HG03342 (cell line): ENCODE measurements at regions not wholly inside any gene's neighbourhood (a gene's known extent, or its start where the extent isn't known, plus 50 kb on each side); places are given as distances from the start of the nearest gene placed in this dataset.
"Not testable (repeated sequence)": the region's sequence is repeated elsewhere in the genome, so short reads cannot be mapped to it uniquely, and the experiment has no call there.

ENCODE experiments used
- ATAC-seq: cut with Tn5 transposase; IDR thresholded peaks from one replicate; pipeline ENCODE4 v1.9.1; 2021; ENCODE audit warnings: mild to moderate bottlenecking, moderate library complexity; ENCODE audit not compliant: unreplicated experiment

DNA sequence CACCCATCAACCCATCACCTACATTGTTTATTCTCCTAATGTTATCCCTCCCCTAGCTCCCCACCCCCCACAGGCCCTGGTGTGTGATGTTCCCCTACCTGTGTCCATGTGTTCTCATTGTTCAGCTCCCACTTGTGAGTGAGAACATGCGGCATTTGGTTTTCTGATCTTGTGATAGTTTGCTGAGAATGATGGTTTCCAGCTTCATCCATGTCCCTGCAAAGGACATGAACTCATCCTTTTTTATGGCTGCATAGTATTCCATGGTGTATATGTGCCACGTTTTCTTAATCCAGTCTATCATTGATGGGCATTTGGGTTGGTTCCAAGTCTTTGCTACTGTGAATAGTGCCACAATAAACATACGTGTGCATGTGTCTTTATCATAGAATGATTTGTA, 118.1 kb upstream of the IER5L start:
- not testable (repeated sequence) for ATAC-seq

DNA sequence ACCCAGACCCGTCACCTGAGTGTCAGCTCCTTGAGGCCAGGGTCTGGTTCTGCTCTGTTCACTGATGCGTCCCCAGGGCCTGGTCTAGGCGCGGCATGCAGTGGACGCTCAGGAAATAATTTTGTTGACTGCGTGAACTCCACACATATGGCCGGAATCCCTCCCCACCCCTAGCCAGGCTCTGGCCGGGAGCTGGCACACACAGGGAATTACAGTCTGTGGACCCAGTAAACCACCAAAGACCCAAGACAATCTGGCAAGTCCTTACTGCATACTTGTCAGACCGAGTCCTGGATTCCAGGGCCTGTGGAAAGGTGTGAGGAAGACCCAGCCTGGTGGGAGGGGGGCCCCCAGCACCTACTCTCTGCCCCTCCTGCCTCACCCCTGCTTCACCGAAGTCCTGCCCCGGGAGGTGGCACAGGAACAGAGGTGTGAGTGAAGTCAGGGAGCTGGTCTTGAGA, 113.0 kb upstream of the IER5L start:
- no peak for ATAC-seq

DNA sequence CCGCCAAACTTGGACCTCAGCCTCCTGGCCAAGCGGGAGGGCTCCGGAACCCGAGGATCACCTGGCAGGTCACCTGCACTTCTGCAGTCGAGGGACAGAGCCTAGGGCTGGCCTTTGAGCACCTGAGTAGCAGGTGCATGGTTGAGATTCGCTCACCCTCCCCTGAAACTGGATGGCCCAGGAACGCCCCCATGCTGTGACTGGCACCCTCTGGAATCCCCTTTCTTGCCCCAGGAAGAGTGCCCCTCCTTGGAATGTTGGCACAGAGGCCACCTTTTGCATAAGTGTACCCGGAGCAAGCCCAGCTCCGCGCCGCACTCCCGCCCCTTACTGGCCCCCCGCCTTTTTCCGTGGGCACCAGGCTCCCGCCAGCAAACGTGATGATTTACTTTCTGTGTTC, 112.5 kb upstream of the IER5L start:
- ATAC-seq = no peak

DNA sequence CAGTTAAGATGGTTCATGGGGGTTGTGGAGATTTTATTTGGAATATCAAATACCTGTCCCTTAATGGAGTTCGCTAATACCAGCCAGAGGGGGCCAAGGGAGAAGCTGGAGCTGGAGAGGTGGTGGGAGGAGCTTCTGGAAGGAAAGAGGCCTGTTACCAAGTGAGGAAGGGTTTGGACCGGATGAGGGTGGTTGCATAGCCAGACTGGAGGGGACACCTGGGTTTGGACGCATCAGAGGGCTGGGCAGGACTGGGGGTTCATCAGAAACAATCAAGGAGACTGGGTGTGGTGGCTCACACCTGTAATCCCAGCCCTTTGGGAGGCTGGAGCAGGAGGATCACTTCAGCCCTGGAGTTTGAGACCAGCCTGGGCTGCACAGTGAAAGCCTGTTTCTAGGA, 111.8 kb upstream of the IER5L start:
- no peak for ATAC-seq

DNA sequence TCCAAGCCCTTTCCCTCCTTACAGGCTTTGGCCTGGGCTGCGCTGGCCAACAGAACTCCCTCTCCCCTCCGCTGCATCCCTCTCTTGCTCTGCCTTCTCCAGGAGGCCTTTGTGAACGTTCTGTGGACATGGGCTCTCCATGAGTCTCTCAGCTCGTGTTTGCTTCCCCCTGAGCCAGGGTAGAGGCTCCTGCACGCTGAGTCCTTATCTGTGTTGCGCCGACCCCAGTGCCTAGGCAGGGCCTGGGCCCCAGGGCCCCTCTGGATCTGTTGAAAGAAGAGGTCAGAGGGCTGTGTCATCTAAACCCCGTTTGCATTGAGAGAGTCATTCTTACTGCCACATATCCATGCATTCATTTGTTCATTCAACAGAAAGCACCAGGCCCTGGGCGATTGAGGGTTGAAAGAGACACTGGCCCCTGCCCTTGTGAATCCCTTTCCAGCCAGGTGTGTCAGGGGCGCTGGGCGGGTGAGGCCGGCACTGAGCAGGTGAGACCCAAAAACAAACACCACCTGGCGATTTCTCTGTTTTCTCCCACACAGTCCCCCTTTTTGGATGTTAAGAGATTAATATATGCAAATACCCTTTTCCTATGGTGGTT, 111.2 kb upstream of the IER5L start:
- ATAC-seq = no peak

DNA sequence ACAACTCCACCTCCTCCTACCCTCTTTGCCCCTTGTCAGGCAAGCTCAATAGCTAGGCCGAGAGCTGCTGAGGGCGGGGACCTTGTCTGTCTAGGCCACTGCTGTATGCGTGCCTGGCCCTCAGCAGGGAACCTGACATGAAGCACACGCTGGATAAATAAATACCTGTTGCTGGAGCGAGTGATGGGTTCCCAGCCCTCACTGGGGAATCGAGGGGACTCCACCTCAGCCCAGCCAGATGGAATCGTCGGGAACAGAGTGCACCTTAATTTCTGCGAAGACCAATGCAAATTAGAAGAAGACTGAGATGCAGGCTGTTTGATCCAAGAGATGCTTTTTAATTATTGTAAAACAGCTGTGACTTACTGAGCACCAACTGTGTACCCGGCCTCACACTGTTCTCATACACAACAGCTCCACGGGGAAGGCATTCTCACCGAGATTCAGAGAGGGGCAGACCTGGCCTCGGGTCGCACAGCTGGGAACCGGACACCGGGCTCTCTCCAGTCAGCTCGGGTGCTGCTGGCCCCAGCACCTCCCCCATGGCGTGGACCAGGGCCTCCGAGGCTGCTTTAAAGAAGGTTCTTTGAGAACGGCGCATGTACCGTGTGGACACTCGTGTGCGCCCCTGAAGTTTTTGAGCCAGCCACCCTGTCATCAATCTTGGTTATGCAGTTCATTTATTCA, 109.7 kb upstream of the IER5L start:
- ATAC-seq = no peak

DNA sequence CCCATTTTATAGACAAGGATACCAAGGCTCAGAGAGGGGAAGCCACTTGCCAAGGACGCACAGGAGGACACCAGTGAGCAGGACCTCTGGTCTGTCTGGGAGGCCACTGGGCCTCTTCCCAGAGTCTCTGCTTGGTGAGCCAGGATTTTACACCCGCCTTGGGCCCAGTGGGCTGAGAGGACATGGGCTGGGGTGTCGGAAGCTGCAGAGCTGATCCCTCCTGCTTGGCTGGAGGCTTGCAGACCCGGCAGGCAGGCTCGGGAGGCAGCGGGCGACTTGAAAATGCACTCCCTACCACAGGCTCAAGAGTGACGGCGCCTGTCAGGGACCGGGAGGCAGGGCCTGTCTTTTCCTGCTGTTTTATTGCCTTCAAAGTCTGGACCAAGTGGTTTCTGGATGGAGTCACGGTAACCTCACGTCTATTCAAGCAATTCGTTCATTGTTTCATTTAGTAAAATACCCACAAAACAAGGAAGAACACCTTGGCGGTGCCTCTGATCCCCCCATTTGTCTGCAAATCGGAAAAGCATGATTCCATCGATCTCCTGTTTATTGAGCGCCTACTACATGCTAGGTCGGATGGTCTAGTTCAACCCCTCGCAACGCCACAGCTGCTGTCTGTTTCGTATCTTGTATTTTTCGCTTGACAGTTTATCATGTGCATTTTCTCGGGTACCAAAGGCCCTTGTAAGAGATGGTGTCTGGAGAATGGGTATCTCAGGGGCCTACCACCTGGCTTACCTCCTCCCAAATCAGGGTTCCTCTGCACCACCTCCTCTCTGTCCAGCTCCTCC, 108.1 kb upstream of the IER5L start:
- ATAC-seq = no peak

DNA sequence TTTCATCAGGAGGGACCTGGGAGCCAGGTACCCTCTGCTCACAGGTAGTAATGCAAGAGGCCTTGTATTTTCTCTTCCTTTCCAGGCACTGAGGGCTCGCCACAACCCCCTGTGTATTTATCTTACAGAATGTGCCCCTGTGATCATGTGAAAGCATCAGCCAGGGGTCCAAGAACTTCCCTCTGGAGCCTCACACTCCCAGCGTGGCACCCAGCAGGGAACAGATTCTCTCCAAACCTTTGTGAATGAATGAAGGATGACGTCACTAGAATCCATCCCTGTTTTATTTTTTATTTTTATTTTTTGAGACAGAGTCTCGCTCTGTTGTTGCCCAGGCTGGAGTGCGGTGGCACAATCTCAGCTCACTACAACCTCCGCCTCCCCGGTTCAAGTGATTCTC, 107.3 kb upstream of the IER5L start:
- ATAC-seq = no peak

DNA sequence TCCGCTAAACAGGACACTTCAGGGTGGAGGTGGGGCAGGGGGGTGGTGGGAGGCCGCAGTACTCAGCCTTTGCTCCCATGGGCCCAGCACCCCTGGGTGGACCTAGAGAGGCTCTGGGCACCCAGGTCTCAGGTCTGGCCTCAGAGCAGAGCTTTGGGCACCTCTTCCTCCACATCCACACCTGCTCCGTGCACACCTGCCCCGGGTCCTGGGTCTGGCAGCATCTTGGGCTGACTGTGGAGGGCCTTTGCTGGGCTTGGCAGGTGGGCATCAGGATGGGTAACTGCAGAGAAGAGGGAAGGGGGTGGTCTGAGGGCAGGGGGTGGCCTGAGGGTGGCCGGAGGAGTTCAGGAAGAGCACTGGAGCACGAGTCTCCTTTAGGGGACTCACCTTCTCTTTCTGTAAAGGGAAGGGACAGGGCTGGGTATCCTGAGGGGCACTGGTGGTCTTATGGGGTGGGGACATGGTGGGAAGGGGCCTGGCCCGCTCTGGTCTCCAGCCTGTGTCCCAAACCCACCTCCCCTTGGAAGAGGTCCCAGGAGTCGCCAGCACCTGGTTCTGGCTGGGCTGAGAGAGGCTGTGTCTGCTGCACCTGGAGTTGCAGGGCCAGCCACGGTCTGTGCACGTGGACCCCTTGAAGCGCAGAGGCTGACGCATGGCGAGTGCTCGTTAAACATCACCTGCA, 106.7 kb upstream of the IER5L start:
- ATAC-seq = no peak

DNA sequence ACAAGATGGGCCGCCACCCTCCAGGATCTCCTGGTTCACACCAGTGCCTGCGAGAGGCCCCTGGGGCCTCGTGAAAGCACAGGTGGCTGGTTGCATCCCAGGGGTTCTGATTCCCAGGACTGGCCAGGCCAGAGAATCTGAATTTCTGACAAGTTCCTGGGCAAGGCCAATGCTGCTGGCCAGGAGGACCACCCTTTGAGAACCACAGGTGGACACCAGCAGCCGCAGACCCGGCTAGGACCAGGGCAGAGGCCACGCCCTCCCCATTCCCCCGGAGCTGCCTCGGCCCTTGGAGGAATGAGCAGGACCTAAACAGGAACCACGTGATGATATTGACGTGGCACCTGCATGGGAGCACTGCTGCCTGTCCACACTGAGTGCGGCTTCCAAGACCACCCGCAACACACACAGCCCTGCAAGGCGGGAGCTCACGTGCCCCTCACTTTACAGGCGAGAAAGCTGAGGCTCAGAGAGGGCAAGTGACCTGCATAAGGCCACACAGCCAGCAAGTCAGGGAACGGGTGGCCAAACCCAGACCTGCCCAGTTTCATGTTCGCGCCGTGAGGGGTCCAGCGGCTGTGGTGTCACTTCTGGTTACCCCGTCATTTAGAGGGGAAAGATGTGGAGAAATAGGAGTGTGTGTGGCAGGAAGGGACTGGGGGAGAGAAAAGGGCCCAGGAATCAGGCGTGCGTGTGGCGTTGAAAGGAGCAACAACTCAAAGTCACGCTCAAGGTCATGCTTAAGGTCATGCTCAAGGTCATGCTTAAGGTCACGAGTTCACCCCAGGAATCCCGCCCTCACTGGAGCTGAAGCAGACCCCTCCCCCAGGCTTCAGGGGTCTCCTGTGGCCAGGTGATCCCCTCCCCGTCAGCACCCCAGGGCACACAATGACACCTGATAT, 105.9 kb upstream of the IER5L start:
- ATAC-seq = no peak

DNA sequence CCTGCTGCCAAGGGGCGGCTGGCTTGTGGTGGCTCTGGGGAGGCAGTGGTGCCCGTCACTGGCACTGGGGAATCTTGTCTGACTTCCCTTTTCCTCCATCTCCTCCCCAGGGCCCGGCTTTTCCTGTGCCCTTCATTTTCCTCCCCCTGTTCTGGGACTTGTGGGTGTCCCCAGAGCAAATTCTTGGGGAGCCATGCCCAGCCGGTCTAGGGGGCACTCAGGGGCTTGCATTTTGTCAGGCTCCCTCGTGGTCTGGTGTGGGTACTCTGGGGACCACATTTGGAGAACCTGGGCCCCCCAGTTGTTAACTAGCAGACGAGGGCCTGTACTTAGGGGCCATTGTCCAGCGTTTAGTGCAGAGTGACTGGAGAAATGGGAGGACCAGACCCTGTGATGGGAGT, 105.2 kb upstream of the IER5L start:
- no peak for ATAC-seq

DNA sequence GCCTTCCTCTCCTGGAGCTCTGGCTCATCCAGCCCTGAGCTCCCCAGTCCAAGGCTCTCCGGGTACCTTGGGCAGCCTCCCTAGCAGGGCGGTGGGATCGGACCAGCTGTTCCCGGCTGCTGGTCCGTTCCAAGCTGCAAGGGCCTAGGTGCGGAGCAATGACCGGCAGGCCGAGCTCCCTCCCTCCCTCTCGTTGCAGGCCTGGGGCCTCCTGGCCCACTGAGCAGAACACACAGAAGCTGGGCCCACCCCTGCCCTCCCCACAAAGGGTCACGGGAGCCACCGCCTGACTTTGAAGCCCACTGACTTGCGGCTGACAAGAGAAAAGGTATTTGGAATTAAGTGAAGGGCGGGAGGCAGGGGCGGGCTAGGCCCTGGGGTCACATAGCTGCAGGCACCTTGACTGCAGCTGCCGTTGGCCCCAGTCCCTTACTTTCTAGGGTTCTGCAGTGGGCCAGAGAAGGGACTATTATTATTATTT, 104.7 kb upstream of the IER5L start:
- ATAC-seq = no peak

DNA sequence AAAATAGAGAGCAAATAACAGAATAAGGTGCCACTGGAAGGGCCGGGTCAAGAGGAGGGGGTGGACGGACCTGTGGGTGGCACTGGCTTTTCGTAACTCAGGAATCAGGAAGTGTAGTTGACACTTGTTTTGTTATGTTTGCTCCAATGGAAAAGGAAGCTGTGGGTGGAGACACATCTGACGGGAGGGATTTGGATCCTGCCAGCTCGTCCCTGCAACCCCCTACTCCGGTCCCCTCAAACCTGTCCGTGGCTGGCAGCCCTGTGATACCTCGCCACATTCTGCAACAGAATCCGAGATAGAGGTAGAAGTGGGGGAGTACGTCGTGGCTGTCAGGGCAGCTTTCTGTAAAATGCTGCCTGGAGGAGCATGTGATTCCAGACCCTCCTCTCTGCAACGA, 104.2 kb upstream of the IER5L start:
- ATAC-seq = no peak

DNA sequence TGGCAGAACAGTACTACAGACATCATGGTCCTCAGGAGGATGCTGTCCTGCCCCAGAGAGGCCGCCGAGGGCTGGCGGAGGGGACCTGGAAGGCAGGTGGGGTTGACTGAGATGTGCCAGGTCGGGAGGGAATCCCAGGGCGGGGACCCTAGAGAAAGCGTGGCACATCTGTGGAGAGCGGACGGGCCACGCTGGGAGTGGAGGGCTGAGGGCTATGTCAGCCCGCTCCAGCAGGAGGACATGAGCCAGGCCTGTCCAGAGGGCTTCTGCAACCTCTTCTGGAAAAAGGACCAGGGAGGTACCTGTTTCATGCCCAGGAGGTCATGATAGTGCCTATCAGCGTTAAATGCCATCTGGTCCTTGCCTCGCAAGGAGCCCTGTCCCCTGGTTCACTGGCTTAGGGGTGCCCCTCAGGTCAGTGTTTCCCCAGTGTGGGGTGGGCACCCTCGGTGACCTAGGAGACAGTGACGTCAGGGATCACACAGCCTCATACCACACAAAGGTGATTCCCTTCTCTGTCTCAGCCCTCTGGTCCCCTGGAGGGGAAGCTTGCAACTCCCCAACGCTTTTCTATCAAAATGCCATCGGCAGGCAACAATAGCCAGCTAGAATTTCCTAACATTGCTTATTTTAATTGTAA, 103.6 kb upstream of the IER5L start:
- no peak for ATAC-seq

DNA sequence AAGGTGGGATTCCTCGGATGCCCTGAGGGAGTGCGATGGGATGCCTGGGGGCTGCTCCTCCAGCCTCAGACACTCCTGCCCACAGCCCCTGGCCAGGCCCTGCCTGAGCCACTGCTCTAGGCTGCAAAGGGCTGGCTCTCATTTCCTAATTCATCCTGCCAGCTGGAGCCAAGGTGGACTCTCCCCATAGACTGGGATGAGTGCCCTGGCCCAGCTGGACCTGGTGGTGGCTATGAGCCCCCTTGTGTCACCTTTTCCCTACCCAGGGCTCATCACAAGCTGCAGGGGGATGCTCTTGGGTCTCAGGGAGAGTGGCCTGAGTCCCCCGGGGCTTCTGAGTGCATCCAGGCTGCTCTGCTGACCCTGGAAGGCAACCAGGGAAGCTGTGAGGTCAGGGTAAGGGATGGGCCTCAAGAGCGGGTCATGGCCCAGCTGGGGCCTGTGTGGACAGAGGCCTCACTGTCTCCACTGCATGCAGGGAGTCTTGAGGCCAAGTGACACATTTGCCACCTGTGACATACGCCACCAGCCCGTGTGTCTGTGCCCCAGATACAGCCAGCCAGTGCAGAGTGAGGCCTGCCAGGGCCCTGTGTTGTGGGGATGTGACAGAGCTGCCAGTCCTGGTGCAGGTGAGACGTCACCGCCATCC, 102.7 kb upstream of the IER5L start:
- no peak for ATAC-seq

DNA sequence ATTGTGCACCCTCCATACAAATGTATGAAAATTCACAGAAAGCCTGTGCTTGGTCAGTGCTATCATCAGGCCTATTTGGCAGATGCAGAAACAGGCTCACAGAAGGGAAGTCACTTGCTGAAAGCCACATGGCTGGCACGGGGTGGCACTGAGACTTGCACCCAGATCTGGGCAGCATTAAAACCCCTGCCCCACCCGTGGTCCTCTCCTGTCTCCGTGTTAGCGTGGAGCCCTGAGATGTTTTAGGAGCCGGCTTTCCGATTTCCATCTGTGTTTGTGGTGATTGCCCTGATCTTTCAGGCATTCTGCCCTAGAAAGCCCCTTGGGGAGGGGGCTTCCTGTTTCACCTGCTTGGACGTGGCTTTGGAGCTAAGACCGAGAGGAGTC, 102.2 kb upstream of the IER5L start:
- ATAC-seq = no peak

DNA sequence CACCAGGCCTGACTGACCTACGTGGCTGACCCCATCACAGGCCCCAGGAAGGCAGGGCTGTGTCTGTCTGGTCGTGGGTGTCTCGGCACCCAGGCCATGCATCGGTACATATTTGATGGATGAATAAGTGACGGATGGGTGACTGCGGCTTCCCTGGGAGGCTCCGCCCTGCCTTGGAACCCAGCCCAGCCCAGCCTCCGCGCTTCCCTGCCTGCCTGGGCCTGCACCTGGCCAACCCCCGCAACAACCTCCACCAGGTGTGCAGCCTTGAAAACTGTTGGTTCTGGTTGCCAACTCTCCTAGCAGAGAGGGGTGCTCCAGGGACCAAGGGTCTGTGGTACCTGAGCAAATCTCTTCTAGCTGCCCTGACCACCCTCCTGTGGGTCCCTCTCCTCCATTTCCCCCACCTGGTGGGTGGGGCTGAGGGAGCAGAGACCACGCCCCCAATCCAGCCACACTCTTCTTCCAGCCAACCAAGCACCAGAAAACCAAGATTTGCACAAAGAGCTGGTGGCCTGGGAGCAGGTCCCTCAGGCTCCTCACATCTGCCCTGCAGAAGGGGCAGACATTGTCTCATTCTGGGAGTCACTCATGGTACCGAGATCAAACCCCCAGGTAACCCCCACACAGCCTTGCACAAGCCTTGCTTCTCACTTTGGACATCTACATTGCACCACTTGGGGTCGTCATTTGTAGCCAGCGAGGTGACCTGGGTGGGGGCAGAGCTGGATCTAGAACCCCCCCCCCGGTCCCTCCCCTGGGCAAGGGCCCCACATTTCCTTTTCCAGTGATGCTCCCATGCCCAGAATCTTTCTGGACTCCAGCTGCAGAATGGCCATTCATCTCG, 100.6 kb upstream of the IER5L start:
- ATAC-seq = no peak

DNA sequence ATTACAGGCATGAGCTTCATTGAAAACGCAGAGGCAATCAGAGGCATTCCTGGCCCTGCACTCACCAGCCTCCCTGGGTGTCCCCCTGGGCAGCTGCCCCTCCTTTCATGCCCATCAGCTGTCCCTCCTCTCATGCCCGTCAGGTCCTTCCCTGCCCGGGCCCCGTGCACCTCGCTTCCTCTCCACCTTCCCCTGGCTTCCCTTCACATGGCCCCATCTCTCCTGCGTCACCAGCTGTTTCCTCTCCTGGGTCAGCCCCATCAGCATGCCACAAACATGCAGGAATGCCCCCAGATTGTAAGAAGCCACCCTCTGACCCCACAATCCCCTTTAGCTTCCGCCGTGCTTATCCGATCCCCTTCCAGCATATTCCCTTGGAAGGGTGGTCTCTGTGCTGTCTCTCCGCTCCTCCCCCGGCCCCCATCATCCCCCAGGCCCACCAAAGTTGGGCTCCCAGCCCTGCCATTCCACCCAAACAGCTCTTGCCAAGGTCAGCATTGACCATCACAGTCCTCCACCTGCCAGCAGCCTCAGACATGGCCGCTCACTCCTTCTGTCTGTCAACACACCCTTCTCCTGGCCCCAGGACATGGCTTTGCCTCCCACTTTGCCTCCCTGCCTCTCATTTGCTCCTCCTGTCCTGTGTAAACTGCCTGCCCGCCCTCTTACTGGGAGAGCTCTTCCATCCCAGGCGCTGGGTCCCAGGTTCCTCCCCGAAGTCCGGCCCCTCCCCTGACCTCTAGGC, 98.6 kb upstream of the IER5L start:
- ATAC-seq = no peak
